Neural progenitor cell (in vitro differentiated cells): ENCODE measurements at regions not wholly inside any gene's neighbourhood (a gene's known extent, or its start where the extent isn't known, plus 50 kb on each side); places are given as distances from the start of the nearest gene placed in this dataset.

Experiments used
- DNase-seq: peaks from one replicate; pipeline ENCODE4 v3.0.0-alpha.2; 2016; ENCODE audit warnings: low spot score
- H2AFZ ChIP-seq: fragments of 200-600 bp; sonication (generic); replicated peaks from 2 replicates; pipeline ENCODE4 v1.6.1; 2016; ENCODE audit warnings: antibody characterized with exemption
- H3F3A ChIP-seq: fragments of 200-600 bp; sonication (generic); 2 replicates; pipeline ENCODE4 v1.6.1; 2016; ENCODE audit warnings: antibody characterized with exemption, low read depth
- H3K27ac ChIP-seq: fragments of 200-600 bp; sonication (generic); 2 replicates; pipeline ENCODE4 v1.5.1; 2016; ENCODE audit warnings: mild to moderate bottlenecking
- H3K27me3 ChIP-seq: fragments of 200-600 bp; sonication (generic); 2 replicates; pipeline ENCODE4 v1.6.1; 2016; ENCODE audit warnings: mild to moderate bottlenecking, moderate library complexity
- H3K36me3 ChIP-seq: fragments of 200-600 bp; sonication (generic); 2 replicates; pipeline ENCODE4 v1.5.1; 2016
- H3K4me1 ChIP-seq: fragments of 200-600 bp; sonication (generic); 2 replicates; pipeline ENCODE4 v1.6.1; 2016; ENCODE audit warnings: mixed run types
- H3K4me2 ChIP-seq: fragments of 200-600 bp; sonication (generic); 2 replicates; pipeline ENCODE4 v1.6.1; 2016
- H3K4me3 ChIP-seq: fragments of 200-600 bp; sonication (generic); 2 replicates; pipeline ENCODE4 v1.5.1; 2016
- H3K79me2 ChIP-seq: fragments of 200-600 bp; sonication (generic); 2 replicates; pipeline ENCODE4 v1.6.1; 2016; ENCODE audit warnings: low read depth
- H3K9ac ChIP-seq: fragments of 200-600 bp; sonication (generic); 2 replicates; pipeline ENCODE4 v1.6.1; 2016
- H3K9me3 ChIP-seq: fragments of 200-600 bp; sonication (generic); 2 replicates; pipeline ENCODE4 v1.5.1; 2016; ENCODE audit warnings: low read depth
- H4K20me1 ChIP-seq: fragments of 200-600 bp; sonication (generic); 2 replicates; pipeline ENCODE4 v1.6.1; 2016; ENCODE audit warnings: low read depth
- H3K27ac Mint-ChIP-seq: 3 replicates; pipeline ENCODE4 v1.8.0; 2021; ENCODE audit warnings: mixed read lengths
- H3K27me3 Mint-ChIP-seq: 2 replicates; pipeline ENCODE4 v1.8.0; 2022; ENCODE audit warnings: low read depth, mild to moderate bottlenecking, inconsistent platforms, moderate library complexity, mixed read lengths; ENCODE audit not compliant: insufficient read depth
- H3K36me3 Mint-ChIP-seq: 3 replicates; pipeline ENCODE4 v1.8.0; 2021; ENCODE audit warnings: mixed read lengths
- H3K4me1 Mint-ChIP-seq: 3 replicates; pipeline ENCODE4 v1.8.0; 2021; ENCODE audit warnings: mixed read lengths
- H3K4me3 Mint-ChIP-seq: 3 replicates; pipeline ENCODE4 v1.8.0; 2021; ENCODE audit warnings: mild to moderate bottlenecking, moderate library complexity, mixed read lengths
- H3K9me3 Mint-ChIP-seq: 3 replicates; pipeline ENCODE4 v1.8.0; 2020; ENCODE audit warnings: mixed read lengths
- EZH2 ChIP-seq: fragments of 200-600 bp; sonication (generic); IDR thresholded peaks from 2 replicates; pipeline ENCODE4 v1.6.1; 2017; ENCODE audit warnings: antibody characterized with exemption, mild to moderate bottlenecking, moderate library complexity
- EZH2phosphoT487 ChIP-seq: fragments of 200-600 bp; sonication (generic); IDR thresholded peaks from 2 replicates; pipeline ENCODE4 v1.6.1; 2017; ENCODE audit warnings: antibody characterized with exemption
- TF ChIP-seq, protein P1 (sequence below): fragments of 200-600 bp; sonication (generic); IDR thresholded peaks from 2 replicates; pipeline ENCODE4 v1.5.1; 2017; ENCODE audit warnings: antibody characterized with exemption, mild to moderate bottlenecking

GRCh38 chr17:77564278-77564920 lies 394.1 kb upstream of the TNRC6C start:
- no peak overlapping the region for H3K27ac Mint-ChIP-seq
- no peak for DNase-seq
- Histone ChIP-seq H3K4me2 (no peak overlapping the region), H3K27me3 (no peaks in the 10 kb centered on the region), H3K4me1 (peaks cover 5% of the 10 kb centered on the region), H3K79me2 (no peaks in the 10 kb centered on the region), H3K9me3 (no peaks in the 10 kb centered on the region), H2AFZ (no peak overlapping the region), H3F3A (no peaks in the 10 kb centered on the region), H3K4me3 (no peak overlapping the region), H3K36me3 (no peaks in the 10 kb centered on the region), H3K9ac (no peak overlapping the region), H3K27ac (no peak overlapping the region), H4K20me1 (no peaks in the 10 kb centered on the region)
- H3K9me3 Mint-ChIP-seq, result peaks cover 9% of the 10 kb centered on the region
- H3K4me1 Mint-ChIP-seq, result peaks cover 10% of the 10 kb centered on the region
- H3K27me3 Mint-ChIP-seq, result peaks cover 11% of the 10 kb centered on the region
- TF ChIP-seq EZH2phosphoT487 (no peak), EZH2 (no peak)
- TF ChIP-seq, protein P1, sequence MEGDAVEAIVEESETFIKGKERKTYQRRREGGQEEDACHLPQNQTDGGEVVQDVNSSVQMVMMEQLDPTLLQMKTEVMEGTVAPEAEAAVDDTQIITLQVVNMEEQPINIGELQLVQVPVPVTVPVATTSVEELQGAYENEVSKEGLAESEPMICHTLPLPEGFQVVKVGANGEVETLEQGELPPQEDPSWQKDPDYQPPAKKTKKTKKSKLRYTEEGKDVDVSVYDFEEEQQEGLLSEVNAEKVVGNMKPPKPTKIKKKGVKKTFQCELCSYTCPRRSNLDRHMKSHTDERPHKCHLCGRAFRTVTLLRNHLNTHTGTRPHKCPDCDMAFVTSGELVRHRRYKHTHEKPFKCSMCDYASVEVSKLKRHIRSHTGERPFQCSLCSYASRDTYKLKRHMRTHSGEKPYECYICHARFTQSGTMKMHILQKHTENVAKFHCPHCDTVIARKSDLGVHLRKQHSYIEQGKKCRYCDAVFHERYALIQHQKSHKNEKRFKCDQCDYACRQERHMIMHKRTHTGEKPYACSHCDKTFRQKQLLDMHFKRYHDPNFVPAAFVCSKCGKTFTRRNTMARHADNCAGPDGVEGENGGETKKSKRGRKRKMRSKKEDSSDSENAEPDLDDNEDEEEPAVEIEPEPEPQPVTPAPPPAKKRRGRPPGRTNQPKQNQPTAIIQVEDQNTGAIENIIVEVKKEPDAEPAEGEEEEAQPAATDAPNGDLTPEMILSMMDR, result no peak
- no peaks in the 10 kb centered on the region for H3K36me3 Mint-ChIP-seq
- no peak overlapping the region for H3K4me3 Mint-ChIP-seq

DNA sequence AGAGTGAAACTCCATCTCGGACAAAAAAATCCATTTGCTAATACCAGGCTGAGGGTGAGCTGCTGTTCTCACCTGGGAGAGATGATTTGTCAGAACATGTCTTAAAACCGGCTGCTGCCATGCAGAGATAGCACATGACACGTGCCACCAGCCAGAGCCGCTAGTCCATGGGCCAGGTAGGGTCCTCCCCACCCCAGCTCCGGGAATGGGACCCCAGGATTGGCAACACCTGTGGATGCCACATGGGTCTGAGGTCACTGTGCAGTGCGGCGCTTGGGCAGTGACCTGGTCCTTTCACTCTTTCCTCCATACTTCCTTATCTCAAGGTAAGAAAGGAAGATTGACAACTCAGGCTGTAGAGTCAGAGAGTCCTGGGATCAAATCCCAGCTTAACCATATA lies 393.3 kb upstream of the TNRC6C start:
- H3K36me3 ChIP-seq, result no peaks in the 10 kb centered on the region
- no peak for DNase-seq
- H3K27me3 ChIP-seq, result no peaks in the 10 kb centered on the region
- peaks cover 5% of the 10 kb centered on the region for H3K4me1 ChIP-seq
- H3K4me3 ChIP-seq, result no peak overlapping the region
- no peaks in the 10 kb centered on the region for H3K9me3 ChIP-seq
- no peak overlapping the region for H2AFZ ChIP-seq
- H3K4me2 ChIP-seq, result no peak overlapping the region
- H3K79me2 ChIP-seq, result no peaks in the 10 kb centered on the region
- no peak overlapping the region for H3K4me3 Mint-ChIP-seq
- H3K9ac ChIP-seq, result no peak overlapping the region
- peaks cover 9% of the 10 kb centered on the region for H3K9me3 Mint-ChIP-seq
- peaks cover 9% of the 10 kb centered on the region for H3K4me1 Mint-ChIP-seq
- H3K27me3 Mint-ChIP-seq, result peaks cover 13% of the 10 kb centered on the region
- TF ChIP-seq EZH2phosphoT487, result no peak
- TF ChIP-seq EZH2, result no peak
- TF ChIP-seq, protein P1, result no peak
- H3K27ac Mint-ChIP-seq, result no peak overlapping the region
- H4K20me1 ChIP-seq, result no peaks in the 10 kb centered on the region
- H3K27ac ChIP-seq, result no peak overlapping the region
- no peaks in the 10 kb centered on the region for H3K36me3 Mint-ChIP-seq
- no peaks in the 10 kb centered on the region for H3F3A ChIP-seq

GRCh38 chr17:77566151-77566550 lies 392.4 kb upstream of the TNRC6C start:
- no peak overlapping the region for H3K27ac ChIP-seq
- no peaks in the 10 kb centered on the region for H3K27me3 ChIP-seq
- Mint-ChIP-seq H3K36me3 (no peaks in the 10 kb centered on the region), H3K9me3 (peaks cover 9% of the 10 kb centered on the region), H3K27me3 (peaks cover 13% of the 10 kb centered on the region), H3K4me1 (peaks cover 17% of the 10 kb centered on the region), H3K27ac (no peak overlapping the region), H3K4me3 (no peak overlapping the region)
- H3K9me3 ChIP-seq, result no peaks in the 10 kb centered on the region
- H3F3A ChIP-seq, result peaks cover 7% of the 10 kb centered on the region
- TF ChIP-seq EZH2phosphoT487, result no peak
- TF ChIP-seq, protein P1, result no peak
- TF ChIP-seq EZH2, result no peak
- no peak overlapping the region for H3K9ac ChIP-seq
- no peaks in the 10 kb centered on the region for H3K36me3 ChIP-seq
- no peaks in the 10 kb centered on the region for H3K79me2 ChIP-seq
- no peak overlapping the region for H2AFZ ChIP-seq
- H4K20me1 ChIP-seq, result no peaks in the 10 kb centered on the region
- H3K4me2 ChIP-seq, result no peak overlapping the region
- H3K4me3 ChIP-seq, result no peak overlapping the region
- peaks cover 13% of the 10 kb centered on the region for H3K4me1 ChIP-seq
- DNase-seq, result no peak
